Coronary artery (tissue), 2 donors: ENCODE measurements at regions not wholly inside any gene's neighbourhood (a gene's known extent, or its start where the extent isn't known, plus 50 kb on each side); places are given as distances from the start of the nearest gene placed in this dataset.
"Not testable (repeated sequence)": the region's sequence is repeated elsewhere in the genome, so short reads cannot be mapped to it uniquely, and the experiment has no call there.

Source experiments
- DNase-seq: peaks from one replicate; pipeline ENCODE4 v3.0.0-alpha.2; 2017; ENCODE audit warnings: low spot score
- H3K27ac ChIP-seq, 2 donors: fragments of 200-600 bp; sonication (generic); one replicate each; pipeline ENCODE4 v1.5.1; 2016 to 2019
- H3K4me3 ChIP-seq: fragments of 200-600 bp; sonication (generic); 2 replicates; pipeline ENCODE4 v1.5.1; 2016; ENCODE audit warnings: mild to moderate bottlenecking, moderate library complexity
- TF ChIP-seq, protein P1 (sequence below): fragments of 200-600 bp; sonication (generic); IDR thresholded peaks from one replicate; pipeline ENCODE4 v1.5.1; 2019; ENCODE audit warnings: antibody characterized with exemption

DNA sequence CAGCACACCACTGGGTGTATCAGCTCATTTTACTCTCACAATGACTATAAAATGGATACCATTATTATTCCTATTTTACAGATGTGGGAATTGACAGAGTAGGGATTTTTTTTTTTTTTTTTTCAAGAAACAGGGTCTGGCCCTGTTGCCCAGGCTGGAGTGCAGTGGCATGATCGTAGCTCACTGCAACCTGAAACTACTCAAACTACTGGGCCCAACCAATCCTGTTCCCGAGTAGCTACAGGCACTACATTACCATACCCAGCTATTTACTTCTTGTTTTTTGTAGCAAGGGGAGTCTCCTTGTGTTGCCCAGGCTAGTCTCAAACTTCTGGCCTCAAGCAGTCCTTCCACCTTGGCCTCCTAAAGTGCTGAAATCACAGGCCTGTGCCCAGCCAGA is 95.2 kb downstream of the LARP7 start:
- TF ChIP-seq, protein P1, sequence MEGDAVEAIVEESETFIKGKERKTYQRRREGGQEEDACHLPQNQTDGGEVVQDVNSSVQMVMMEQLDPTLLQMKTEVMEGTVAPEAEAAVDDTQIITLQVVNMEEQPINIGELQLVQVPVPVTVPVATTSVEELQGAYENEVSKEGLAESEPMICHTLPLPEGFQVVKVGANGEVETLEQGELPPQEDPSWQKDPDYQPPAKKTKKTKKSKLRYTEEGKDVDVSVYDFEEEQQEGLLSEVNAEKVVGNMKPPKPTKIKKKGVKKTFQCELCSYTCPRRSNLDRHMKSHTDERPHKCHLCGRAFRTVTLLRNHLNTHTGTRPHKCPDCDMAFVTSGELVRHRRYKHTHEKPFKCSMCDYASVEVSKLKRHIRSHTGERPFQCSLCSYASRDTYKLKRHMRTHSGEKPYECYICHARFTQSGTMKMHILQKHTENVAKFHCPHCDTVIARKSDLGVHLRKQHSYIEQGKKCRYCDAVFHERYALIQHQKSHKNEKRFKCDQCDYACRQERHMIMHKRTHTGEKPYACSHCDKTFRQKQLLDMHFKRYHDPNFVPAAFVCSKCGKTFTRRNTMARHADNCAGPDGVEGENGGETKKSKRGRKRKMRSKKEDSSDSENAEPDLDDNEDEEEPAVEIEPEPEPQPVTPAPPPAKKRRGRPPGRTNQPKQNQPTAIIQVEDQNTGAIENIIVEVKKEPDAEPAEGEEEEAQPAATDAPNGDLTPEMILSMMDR, result no peak
- H3K27ac ChIP-seq, result no peak overlapping the region
- no peak for DNase-seq
- H3K4me3 ChIP-seq, result no peak overlapping the region

DNA sequence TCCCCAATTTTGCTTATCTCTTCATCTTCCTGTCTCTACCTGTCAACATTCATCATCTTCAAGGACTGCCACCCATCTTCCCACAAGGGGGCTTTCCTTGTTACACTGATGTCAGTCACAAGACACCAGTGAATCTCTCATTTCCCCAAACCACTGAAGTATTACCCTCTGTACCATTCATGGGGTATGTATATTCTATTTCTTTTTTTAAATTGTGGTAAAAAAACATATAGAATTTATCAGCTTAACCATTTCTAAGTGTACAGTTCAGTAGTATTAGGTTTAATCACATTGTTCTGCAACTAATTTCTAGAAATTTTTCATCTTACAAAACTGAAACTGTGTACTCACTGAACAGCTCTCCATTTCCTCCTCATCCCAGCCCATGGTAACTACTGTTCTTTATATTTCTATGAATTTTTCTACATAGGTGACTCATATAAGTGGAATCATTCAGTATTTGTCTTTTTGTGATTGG is 98.6 kb downstream of the LARP7 start:
- Histone ChIP-seq H3K4me3 (no peak overlapping the region), H3K27ac (no peak overlapping the region)
- DNase-seq, result no peak
- TF ChIP-seq, protein P1, result no peak

DNA sequence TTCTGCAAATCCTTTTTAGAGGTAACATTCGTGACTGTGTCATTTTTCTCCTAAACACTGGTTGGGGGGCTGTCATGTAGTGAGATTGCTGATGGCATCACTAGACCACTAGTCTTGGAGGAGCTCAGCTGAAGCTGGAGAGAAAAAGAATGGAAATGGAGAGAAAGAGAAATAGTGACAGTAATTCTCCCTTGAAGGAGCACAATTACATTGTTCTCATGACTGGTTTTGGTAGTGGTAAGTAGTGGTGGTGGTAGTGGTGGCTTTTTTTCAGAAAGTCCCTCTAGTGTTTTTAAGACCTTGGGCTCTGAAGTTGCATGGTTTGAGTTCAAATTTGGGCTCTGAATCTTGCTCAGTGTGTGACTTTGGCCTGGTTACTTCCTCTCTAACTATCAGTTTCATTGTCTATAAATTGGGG is 99.8 kb downstream of the LARP7 start:
- Histone ChIP-seq H3K27ac (no peak overlapping the region), H3K4me3 (no peak overlapping the region)
- DNase-seq, result no peak
- TF ChIP-seq, protein P1, result no peak

DNA sequence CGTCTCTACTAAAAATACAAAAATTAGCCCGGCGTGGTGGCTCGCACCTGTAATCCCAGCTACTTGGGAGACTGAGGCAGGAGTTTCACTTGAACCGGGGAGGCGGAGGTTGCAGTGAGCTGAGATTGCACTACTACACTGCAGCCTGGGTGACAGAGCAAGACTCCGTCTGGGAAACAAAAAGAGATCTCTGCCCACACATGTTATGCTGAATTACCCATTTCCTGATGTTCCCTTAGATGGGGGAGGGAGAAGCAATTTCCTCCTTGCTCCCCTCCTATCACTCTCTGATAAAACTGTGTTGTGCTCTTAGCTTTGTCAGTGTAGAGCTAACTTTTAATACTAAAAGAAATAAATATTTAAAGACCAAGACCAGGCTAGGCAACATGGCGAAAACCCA is 102.5 kb downstream of the LARP7 start:
- TF ChIP-seq, protein P1, result no peak
- Histone ChIP-seq H3K27ac (no peak overlapping the region), H3K4me3 (no peak overlapping the region)
- DNase-seq, result no peak

DNA sequence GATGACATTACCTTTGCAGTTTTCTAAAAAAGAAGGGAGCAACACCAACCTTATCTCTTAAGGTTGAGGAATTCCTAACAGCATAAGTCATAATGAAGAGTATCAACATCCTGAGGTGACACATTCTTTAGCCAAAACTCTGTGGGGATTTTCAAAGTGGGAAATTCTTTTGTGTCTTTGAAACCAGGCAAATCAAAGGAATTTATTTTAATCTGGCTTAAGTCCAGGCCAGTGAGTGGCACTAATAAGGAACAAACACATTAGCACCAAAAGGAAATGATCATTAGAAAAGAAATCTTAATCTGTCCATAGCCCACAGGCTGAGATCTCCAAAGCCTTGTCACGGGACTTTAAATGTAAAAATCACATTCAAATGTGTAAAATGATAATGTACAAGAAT is 110.1 kb downstream of the LARP7 start:
- no peak overlapping the region for H3K4me3 ChIP-seq
- no peak for DNase-seq
- TF ChIP-seq, protein P1, result no peak
- no peak overlapping the region for H3K27ac ChIP-seq

DNA sequence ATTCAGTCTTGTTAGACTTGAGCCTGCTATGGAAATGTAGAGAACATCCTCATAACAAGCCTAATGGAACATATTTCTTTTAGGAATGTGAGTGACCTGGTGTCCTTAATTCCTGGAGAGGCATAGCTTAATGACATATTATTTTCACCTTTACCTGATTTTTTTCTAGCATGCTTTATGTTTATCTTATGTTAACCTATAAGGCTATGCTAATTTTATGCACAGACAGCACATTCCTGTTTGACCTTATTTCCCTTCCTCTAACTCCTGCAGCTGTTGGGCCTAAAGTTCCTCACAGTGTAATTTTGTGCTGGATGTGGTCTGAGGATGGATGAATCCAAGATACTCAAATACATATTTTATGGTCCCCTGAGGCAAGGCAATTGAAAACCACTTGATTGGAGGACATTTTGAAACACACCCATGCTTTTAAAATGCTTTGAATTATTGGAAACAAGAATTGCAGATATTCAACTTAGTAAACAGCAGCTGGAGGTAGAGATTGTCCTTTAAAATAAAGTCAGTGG is 111.5 kb downstream of the LARP7 start:
- no peak for DNase-seq
- H3K27ac ChIP-seq, result no peak overlapping the region
- no peak overlapping the region for H3K4me3 ChIP-seq
- TF ChIP-seq, protein P1, result no peak

DNA sequence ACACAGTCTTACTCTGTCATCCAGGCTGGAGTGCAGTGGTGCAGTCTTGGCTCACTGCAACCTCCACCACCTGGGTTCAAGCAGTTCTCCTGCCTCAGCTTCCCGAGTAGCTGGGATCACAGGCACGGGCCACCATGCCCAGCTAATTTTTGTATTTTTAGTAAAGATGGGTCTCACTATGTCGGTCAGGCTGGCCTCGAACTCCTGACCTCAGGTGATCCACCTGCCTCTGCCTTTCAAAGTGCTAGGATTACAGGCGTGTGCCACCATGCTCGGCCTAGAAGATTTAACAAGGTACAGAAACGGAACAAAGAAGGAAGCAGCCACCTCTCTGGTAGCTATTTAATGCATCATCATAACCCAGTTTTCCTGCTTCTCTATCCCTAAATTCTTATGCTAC is 113.8 kb downstream of the LARP7 start:
- H3K4me3 ChIP-seq, H3K27ac ChIP-seq, DNase-seq: not testable (repeated sequence)

DNA sequence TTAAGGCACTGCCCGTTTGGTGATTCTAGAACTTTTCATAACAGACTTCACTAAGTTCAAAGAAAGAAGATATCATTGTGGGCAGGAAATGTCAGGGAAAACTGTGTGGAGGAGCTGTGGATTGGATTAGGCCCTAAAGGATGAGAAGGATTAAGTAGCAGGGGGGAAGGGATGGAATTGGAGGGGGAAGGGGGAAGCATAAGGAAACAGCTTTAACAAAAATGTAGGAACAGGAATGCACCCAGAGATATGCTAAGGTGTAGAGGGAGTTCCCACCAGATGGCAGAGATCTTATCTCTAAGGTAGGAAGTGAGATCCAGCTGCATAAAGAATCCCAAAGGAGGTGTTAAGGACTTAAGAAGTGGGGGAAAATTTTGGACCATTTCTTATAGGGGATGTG is 114.5 kb downstream of the LARP7 start:
- H3K4me3 ChIP-seq, result no peak overlapping the region
- no peak overlapping the region for H3K27ac ChIP-seq
- DNase-seq, result no peak
- TF ChIP-seq, protein P1, result no peak
